Middle frontal gyrus (tissue), 1 donor: ENCODE measurements at regions not wholly inside any gene's neighbourhood (a gene's known extent, or its start where the extent isn't known, plus 50 kb on each side); places are given as distances from the start of the nearest gene placed in this dataset.

Experiments used
- DNase-seq: peaks from one replicate; pipeline ENCODE4 v3.0.0-alpha.2; 2015; ENCODE audit warnings: low spot score; ENCODE audit errors: extremely low spot score

GRCh38 chr2:236894791-236895190 is 190.9 kb upstream of the COPS8 start:
- no peak for DNase-seq

- no peak for DNase-seq
Observed at GRCh38 chr2:236895497-236895896, 190.2 kb upstream of the COPS8 start.

GRCh38 chr2:236896688-236897087 is 189.0 kb upstream of the COPS8 start:
- DNase-seq = no peak

DNA sequence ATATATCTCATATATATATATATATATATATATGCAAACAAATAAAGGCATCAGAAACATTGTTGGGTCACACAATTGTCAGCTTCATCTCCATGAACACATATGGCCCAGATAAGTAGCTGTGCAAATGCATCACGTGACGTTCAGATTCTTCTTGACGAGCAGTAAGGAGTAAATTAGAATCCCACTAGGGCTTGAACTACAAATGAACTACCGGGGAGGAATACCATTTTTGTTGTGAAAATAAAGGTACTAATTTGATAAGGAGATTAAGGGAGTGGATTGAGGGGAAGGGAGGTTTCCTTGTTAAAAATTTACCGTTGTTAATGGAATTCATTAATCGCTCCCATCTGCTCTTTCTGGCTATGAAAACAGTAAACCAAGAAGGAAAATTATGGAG is 186.5 kb upstream of the COPS8 start:
- DNase-seq = no peak

GRCh38 chr2:236899950-236900640 is 185.6 kb upstream of the COPS8 start:
- no peak for DNase-seq

DNA sequence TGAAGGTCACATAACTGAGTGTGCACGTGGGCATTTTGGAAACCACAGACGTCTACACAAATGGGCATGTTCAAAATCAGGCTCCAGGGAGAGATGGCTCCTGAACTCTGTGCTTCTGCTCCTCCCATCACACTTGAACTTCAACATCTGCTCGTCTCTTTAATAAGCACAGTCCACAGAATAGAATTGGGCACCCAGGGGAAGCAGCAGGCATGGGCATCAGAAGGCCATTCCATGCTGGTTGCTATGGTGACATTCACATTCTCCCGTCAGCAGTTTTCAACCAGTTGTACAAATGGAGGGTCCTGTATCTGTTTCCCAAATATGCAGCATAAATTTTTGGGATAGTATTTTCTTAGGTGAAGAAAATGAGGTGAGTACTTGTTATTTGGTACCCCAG is 183.7 kb upstream of the COPS8 start:
- no peak for DNase-seq

- DNase-seq = no peak
Observed at GRCh38 chr2:236903978-236904377, 181.7 kb upstream of the COPS8 start.

DNA sequence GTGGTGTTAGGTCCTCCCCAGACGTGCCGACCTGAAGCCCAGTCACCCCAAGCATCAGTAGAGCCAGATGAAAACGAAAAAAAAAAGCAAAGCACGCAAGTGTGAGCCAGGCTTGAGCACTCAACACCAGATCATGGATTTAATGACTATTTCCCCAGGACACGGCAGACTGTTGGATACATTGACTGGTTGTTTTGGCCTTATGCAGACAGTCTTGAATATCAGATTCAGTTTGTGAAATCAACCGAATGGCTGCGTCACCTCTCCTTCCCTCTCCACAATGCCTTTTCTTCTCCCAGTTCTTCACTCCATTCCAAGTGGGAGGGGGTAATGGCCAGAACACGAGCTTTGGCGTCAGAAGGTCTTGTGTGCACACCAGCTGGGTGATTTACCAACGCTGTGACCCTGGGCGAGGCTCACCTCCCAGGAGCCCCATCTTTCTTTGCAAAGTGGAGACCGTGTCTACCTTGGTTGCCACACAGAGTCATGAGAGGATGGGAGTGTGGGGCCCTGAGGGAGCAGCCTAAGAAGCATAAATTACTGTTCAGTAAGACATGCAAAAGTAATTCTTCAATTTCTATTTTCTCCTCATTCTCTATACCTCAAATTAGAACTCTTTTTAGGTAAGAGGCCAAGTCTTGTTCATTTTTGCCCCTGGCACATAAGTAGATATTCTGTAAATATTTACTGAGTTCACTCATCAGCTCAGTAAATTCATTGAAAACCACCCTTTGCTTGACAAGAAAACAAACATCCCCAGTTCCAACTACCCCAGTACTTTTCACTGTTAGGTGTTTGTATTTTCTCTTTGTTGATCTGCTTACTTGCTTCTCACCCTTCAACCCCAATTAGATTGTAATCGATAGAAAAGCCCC is 181.1 kb upstream of the COPS8 start:
- DNase-seq = no peak

DNA sequence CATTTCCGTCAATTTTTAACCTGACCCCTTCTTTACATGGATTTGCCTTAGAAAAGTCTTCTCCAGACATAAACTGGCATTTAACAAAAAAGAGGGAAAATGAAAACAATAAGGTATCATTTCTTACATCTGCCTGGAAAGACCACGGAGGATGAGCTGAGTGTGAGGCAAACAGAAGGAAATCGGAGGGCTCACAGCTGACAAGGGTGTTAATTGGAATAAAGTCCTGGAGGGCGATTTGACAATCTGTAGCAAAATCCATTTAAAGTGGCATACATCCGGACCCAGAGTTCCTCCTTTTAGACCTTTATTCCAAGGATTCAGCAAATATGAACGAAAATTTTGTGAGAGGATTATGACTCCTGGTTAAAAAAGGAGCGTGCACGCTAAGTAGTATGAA is 179.7 kb upstream of the COPS8 start:
- DNase-seq = no peak

DNA sequence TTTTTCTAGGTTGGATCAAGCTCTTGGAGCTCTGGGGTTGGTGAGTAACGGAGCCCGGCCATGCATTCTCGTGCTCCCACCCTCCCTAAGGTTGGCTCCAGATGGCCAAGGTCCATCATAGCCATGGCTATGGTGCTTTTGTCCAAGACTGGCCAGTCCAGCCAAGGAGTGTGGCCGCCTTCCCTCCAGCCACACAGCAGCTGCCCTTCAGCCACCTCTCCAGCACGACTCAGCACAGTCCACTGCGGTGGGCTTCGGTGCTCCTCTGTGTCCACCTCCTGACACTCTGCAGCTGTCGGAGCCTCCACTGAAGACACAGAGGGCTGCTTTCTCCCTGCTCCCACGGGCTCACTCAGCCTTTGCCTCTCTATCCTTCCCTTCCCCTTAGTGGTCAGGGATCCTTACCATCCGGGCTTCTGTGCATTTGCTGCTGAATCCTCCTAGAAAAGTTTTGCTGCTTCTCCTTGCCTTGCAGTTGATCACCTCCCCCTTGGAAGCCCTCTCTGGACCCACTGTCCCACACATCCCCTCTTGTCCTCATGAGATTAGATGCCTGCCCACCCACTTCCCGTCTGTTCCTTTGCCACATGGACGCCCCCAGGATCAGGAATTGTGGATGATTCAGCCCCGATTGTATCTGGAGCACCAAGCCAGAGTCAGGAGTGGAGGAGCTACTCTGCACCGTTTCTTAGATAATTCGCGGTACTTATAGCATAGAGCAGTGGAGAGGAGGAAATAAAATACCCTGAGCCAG is 177.1 kb upstream of the COPS8 start:
- no peak for DNase-seq

GRCh38 chr2:236909193-236909504 is 176.5 kb upstream of the COPS8 start:
- DNase-seq = no peak

DNA sequence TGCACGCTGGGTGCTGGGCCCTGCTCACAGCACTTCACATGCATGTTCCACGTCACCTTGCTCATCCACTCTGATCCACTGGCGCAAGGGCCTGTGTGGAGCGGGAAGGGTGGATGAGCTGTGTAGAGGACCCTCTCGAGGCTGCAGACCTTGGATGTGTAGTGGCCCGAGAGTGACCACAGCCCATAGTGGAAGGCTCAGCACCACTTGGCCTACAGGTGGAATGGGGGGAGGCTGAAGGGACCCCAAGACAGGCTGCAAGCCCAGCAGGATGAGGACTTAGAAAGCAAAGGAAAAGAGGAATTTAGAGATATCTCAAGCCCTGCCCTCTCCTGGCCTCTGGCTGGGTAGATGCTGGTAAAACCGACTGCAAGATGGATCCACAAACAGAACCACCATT is 175.9 kb upstream of the COPS8 start:
- DNase-seq = no peak

GRCh38 chr2:236910781-236911495 is 174.8 kb upstream of the COPS8 start:
- no peak for DNase-seq

DNA sequence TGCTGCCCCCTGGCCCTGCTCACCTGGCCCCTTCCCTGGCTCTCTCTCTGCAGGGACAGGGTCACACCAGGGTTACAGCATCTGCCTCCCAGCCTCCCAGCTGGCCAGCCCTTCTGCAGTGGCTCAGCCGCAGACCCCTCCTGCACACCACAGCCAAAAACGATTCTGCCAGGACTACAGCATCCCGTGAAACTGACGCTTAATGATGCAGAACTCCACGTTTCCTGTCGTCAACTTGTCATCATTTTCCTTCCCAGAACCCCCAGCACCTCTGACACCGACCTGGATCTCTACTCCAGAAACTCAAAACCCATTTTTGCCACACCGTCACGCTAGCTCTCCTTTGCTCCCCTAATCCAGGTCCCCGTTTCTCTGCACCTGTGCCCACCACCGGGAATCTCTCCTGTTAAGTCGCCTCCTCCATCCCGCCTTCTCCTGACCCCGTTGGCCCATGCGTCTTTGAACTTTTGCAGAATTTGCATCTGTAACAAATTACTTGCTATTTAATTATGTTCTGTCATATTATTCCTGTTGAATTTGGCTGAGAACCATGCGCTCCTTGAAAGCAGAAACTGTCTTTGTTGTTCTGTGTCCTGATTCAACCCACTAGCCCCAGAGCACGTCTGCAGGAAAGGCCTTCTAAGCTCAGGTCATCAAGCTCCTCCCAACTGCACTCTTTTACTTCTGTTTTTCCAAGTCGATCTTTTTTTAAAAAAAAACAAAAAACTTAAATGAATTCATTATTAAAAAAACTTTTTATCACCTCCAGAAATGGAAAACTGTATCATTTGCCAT is 173.2 kb upstream of the COPS8 start:
- no peak for DNase-seq

- DNase-seq = no peak
Observed at GRCh38 chr2:236915186-236915585, 170.5 kb upstream of the COPS8 start.

DNA sequence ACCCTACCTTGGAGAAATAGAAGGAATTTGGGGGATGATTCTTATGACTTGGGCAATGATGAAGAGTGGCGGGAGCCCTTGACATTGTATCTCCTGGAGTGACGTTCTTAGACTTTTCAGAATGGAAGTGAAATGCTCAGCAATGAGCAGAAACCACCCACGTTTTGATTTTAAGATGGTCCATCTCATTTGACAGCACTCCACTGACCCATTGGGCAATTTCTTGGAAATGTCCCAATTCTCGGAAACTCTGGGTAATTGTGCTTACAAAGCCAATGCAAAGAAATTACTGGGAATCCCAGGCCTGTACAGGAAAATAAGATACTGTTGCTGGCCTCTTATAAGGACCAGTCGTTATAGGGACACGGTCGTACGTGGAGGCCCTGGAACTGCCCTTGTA is 170.0 kb upstream of the COPS8 start:
- no peak for DNase-seq

DNA sequence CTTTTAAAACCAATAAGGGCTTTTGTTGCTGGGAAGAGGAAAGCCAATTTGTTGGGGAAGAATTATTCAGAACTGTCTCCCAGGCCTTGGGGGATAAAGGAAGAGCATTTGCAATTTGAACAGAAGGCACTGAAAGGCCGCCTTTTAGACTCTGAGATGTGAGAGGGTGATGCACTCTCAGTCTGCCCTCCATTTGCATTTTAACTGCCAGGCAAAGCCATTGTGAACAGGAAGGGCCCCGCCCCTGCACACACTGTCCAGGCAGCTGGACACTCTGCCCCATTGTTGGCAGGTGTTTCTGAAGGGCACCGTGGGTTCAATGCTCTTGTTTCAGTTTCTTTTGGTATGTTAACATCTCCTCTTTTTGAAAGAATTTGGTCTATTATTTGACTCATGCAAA is 169.5 kb upstream of the COPS8 start:
- DNase-seq = no peak

DNA sequence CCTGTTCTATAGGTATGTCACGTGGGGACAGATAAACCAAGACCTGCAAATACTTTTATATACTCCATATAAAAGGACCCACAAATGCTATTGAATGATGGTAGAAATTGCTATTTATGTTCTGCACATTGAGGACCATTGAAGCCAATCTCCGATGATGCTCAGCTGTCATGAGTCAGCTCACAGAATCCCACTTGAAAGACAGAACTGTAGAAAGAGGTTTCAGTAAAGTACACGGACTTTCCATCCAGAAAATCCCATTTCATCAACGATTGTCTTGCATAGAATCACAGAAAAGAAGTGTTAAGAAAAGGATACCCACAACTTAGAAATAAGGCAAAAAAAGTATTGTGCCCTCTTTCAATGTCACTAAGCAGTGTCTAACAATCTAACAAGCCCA is 169.0 kb upstream of the COPS8 start:
- DNase-seq = no peak

- DNase-seq = no peak
Observed at GRCh38 chr2:236917164-236917563, 168.5 kb upstream of the COPS8 start.

DNA sequence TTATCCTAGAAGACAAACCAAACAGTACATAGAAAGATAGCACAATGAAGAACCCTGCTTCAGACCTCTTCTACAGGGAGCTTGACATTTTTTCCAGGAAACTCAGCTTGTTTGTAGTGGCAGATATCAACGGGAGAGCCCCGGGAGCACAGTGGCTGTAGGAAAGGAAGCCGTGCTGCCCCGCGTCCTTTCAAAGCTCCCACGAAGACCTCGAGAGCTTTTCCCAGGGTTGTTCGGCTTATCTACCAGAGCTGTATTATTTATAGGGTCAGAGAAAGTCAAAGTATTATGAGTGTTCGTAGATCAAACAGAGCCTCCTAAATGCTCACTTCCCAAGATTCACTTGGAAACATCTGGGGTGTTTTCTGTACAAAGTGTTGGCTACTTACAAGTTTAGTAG is 167.1 kb upstream of the COPS8 start:
- DNase-seq = no peak

- no peak for DNase-seq
Observed at GRCh38 chr2:236919209-236919608, 166.5 kb upstream of the COPS8 start.
